ENCODE measurements at regions not wholly inside any gene's neighbourhood (a gene's known extent, or its start where the extent isn't known, plus 50 kb on each side); places are given as distances from the start of the nearest gene placed in this dataset.

DNA sequence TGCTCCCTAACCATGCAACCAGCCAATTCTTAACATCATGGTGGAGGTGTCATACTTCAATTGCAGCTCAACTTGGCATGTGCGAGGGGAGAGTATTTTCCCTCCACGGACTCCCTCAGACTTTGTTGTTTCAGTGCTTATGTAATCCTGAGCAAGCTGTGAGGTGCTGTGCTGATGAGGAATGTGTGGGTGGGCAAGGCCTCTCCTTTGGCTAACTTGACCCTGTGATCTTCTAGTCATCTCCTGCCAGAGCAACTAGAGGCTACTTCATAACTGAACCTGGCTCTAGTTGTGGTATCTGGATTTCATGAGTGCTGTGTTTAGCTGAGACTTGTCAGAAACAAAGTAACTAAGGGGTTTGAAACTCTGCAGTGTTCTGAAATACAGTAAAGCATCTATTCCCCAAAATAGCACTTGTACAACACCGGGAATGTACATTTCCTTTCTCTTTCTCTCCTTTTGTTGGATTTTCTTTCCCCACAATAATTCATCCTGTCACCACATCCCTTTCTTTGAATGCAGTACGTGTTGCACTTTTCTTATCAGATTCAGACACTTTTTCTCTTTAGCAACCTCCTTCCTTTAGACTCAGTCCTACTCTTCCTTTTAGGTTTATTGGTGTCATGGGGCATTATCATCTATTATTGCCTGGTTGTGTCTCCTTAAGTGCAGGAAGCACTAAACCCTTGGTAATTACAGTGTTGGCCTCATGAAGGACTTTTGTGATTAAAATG lies 415.2 kb upstream of the NR3C2 start:
- TF ChIP-seq, protein P1, sequence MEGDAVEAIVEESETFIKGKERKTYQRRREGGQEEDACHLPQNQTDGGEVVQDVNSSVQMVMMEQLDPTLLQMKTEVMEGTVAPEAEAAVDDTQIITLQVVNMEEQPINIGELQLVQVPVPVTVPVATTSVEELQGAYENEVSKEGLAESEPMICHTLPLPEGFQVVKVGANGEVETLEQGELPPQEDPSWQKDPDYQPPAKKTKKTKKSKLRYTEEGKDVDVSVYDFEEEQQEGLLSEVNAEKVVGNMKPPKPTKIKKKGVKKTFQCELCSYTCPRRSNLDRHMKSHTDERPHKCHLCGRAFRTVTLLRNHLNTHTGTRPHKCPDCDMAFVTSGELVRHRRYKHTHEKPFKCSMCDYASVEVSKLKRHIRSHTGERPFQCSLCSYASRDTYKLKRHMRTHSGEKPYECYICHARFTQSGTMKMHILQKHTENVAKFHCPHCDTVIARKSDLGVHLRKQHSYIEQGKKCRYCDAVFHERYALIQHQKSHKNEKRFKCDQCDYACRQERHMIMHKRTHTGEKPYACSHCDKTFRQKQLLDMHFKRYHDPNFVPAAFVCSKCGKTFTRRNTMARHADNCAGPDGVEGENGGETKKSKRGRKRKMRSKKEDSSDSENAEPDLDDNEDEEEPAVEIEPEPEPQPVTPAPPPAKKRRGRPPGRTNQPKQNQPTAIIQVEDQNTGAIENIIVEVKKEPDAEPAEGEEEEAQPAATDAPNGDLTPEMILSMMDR (IDR thresholded peaks at IDR 0.05; ENCODE audit: low read depth, low read length): no peak
- TF ChIP-seq EZH2phosphoT487 (IDR thresholded peaks at IDR 0.05; ENCODE audit: low read depth): no peak

Data from OCI-LY3 (cell line).